HepG2 (cell line): ENCODE measurements at regions not wholly inside any gene's neighbourhood (a gene's known extent, or its start where the extent isn't known, plus 50 kb on each side); places are given as distances from the start of the nearest gene placed in this dataset.

Source experiments
- HOXD1 ChIP-seq: sonication (generic); formaldehyde crosslinking; IDR thresholded peaks from 2 replicates; pipeline ENCODE4 v1.5.0; 2020; ENCODE audit warnings: missing genetic modification reagents
- IRF9 ChIP-seq: sonication (generic); formaldehyde crosslinking; IDR thresholded peaks from 2 replicates; pipeline ENCODE4 v1.8.0; 2022; ENCODE audit warnings: missing genetic modification reagents, mild to moderate bottlenecking, borderline replicate concordance
- PHF5A ChIP-seq: IDR thresholded peaks from one replicate; pipeline ENCODE4 v1.6.1; 2018; ENCODE audit warnings: low read depth, missing genetic modification reagents; ENCODE audit not compliant: unreplicated experiment
- POLR2G ChIP-seq: fragments of 200-400 bp; formaldehyde crosslinking; IDR thresholded peaks from 2 replicates; pipeline ENCODE4 v1.6.1; 2018; ENCODE audit warnings: mild to moderate bottlenecking, low read depth, low read length, moderate library complexity
- ZNF101 ChIP-seq: sonication (generic); formaldehyde crosslinking; IDR thresholded peaks from 2 replicates; pipeline ENCODE4 v1.4.0; 2020; ENCODE audit warnings: mild to moderate bottlenecking, low read depth, missing genetic modification reagents, borderline replicate concordance
- ZNF280D ChIP-seq: sonication (generic); formaldehyde crosslinking; IDR thresholded peaks from 2 replicates; pipeline ENCODE4 v1.5.1; 2020; ENCODE audit warnings: mild to moderate bottlenecking, missing genetic modification reagents
- ZNF33B ChIP-seq: sonication (generic); formaldehyde crosslinking; IDR thresholded peaks from 2 replicates; pipeline ENCODE4 v1.5.1; 2020; ENCODE audit warnings: mild to moderate bottlenecking, missing genetic modification reagents
- ZNF530 ChIP-seq: sonication (generic); formaldehyde crosslinking; IDR thresholded peaks from 2 replicates; pipeline ENCODE4 v1.5.0; 2020; ENCODE audit warnings: low read depth, mild to moderate bottlenecking, missing genetic modification reagents
- ZSCAN21 ChIP-seq: sonication (generic); formaldehyde crosslinking; IDR thresholded peaks from 2 replicates; pipeline ENCODE4 v1.8.0; 2022; ENCODE audit warnings: mild to moderate bottlenecking, missing genetic modification reagents, moderate library complexity, borderline replicate concordance
- TF ChIP-seq, protein P1 (sequence below), 2 experiments: sonication (generic) in 1 of 2; formaldehyde crosslinking in 1 of 2; IDR thresholded peaks; 2 replicates each; pipeline versions ENCODE4 v1.6.1 to v1.9.0; 2014 to 2022; ENCODE audit warnings: antibody characterized with exemption in 1 of 2, borderline replicate concordance in 1 of 2, inconsistent platforms in 1 of 2, low read depth in 1 of 2, missing genetic modification reagents in 1 of 2

DNA sequence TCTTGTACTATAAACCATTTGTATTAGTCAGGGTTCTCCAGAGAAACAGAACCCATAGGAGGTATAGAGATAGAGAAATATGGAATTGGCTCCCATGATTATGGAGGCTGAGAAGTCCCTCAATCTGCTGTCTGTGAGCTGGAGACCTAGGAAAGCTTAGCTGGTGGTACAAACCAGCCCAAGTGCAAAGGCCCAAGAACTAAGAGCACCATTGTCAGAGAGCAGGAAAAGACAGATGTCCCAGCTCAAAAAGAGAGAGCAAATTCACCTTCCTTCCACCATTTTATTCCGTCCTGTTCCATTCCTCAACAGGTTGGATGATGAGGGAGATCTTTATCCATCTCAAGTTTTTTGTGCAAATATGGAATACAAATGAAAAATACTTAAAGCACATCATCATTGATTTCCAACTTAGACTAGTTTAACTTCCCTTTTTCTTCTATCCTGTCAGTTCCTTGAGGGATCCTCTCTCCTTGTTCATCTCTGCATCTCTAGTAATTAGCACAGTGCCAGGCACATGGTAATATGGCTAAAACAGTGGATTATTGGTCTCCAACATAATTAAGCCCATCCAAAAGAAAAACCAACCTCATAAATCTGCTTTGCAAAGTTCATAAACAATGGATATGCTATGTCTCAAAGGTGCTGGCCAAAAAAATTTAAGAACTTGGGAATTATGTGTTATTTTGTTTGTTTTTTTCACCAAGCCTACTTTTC lies 83.1 kb upstream of the PIK3CG start (continued):
- TF ChIP-seq ZNF280D (CRISPR knock-in tag) (no peak), HOXD1 (no peak), ZNF530 (CRISPR knock-in tag) (no peak), ZNF33B (CRISPR knock-in tag) (no peak), IRF9 (CRISPR knock-in tag) (no peak), ZNF101 (CRISPR knock-in tag) (no peak), POLR2G (no peak), PHF5A (CRISPR knock-in tag) (no peak), ZSCAN21 (CRISPR knock-in tag) (no peak)
- TF ChIP-seq, protein P1, sequence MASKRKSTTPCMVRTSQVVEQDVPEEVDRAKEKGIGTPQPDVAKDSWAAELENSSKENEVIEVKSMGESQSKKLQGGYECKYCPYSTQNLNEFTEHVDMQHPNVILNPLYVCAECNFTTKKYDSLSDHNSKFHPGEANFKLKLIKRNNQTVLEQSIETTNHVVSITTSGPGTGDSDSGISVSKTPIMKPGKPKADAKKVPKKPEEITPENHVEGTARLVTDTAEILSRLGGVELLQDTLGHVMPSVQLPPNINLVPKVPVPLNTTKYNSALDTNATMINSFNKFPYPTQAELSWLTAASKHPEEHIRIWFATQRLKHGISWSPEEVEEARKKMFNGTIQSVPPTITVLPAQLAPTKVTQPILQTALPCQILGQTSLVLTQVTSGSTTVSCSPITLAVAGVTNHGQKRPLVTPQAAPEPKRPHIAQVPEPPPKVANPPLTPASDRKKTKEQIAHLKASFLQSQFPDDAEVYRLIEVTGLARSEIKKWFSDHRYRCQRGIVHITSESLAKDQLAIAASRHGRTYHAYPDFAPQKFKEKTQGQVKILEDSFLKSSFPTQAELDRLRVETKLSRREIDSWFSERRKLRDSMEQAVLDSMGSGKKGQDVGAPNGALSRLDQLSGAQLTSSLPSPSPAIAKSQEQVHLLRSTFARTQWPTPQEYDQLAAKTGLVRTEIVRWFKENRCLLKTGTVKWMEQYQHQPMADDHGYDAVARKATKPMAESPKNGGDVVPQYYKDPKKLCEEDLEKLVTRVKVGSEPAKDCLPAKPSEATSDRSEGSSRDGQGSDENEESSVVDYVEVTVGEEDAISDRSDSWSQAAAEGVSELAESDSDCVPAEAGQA (IDR thresholded peaks at IDR 0.05; ENCODE audit: low read depth), result no peak
- TF ChIP-seq, protein P1 (CRISPR knock-in tag; IDR thresholded peaks at IDR 0.05; ENCODE audit: borderline replicate concordance), result no peak
